NCI-H774 (cell line): ENCODE measurements at regions not wholly inside any gene's neighbourhood (a gene's known extent, or its start where the extent isn't known, plus 50 kb on each side); places are given as distances from the start of the nearest gene placed in this dataset.
A peak's percentile ranks its signal among the peaks of the same experiment; 100 is the strongest.

Experiments used
- DNase-seq: peaks from one replicate; lab custom pipeline; 2025; lab: John Stamatoyannopoulos, UW

DNA sequence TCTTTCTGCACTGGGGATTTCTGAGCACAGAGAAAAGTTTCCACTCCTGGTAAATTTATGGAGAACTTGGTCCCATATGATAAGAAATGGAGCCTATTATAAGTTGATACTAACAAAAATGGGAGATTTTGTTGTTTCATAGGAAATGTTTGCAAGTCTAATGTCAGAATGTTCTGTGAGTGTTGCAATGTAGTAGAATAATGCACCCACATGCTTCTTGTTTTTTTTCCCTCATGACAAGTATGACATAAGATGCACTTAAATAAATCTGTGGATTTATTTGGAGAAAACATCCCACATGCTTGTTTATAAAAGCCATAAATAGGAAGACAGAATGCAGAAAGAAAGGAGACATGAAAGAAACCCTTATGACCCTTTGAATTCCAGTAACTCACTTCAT is 50.8 kb upstream of the KCNJ6 start:
- DNase-seq, result no peak

DNA sequence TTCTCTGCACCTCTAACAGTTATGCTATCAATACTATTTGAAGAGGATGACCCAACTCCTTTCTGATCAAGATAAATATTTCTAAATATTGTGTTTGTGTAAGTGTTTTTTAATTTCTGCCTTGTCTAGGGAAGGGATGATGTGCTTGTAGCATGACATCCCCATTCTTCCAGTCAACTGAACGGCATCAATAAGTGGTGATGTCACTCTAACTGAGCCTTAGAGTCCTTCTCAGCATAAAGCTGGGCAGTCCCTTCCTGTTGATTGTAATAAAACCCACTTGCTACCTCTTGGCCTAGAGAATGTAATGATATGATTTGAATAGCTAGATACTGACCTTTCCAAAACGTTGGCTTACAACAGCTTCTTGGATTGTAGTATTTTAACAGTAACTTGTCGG is 52.5 kb upstream of the KCNJ6 start:
- no peak for DNase-seq

DNA sequence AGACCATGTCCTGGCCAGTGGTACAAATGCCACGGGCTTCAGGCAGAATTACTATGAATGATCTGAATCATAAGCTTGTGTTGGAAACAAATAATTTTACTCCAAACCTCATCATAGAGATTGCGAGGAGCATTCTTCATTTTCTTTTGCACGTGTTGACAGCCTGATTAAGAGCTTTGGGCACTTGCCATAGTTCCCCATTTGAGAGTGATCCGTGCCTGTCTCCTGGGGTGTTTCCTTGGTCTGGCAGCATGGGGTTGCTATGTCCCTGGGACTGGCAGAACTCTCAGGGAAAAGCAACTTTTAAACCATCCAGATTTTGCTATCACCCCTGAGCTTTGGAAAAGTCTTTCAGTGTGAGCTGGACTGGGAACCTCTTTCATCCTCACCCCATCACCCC is 54.3 kb upstream of the KCNJ6 start:
- no peak for DNase-seq

DNA sequence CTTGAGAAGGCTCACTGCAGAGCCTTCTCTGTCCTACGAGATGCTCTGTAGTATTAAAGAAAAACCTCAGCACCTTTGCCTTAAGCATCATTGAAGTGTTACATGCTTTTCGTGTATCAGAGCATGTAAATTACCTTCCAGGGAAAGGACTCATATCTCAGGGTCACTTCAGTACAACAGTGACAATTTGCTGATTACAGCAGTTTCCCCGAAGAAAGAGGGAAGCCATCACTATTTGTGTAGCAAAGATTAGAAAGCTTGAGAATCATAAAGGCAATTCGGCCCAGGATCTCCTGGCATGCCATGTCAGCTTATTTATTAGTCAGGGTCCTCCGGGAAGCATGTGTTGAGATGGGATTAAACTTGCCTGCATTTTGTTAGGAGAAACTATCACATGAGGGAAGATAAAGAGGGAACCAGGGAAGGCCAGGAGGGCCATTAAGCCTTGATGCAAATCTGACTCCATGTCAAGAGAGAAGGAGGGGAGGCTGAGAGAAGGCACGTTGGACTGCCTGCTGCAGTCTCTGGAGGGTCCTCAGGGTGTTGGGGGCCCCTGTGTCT is 55.2 kb upstream of the KCNJ6 start:
- DNase-seq, result no peak

DNA sequence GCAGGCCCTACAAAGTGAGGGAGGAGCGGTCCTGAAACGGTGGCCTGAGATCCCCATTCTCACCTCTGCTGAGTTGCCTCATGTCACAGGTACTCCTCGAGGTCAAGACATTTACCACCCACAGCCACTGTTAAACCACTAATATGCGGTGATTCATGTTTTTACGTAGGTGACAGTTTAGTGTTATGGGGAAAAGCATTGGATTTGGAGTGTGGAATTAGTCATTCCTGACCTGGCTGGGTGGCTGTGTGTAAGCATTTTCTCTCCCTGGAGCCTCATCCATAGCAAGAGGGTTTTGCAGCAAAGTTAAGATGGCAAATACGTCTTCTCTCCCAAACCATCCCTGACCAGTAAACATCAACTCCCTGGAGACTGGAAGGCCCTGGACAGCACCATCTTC is 57.8 kb upstream of the KCNJ6 start:
- DNase-seq, result no peak

DNA sequence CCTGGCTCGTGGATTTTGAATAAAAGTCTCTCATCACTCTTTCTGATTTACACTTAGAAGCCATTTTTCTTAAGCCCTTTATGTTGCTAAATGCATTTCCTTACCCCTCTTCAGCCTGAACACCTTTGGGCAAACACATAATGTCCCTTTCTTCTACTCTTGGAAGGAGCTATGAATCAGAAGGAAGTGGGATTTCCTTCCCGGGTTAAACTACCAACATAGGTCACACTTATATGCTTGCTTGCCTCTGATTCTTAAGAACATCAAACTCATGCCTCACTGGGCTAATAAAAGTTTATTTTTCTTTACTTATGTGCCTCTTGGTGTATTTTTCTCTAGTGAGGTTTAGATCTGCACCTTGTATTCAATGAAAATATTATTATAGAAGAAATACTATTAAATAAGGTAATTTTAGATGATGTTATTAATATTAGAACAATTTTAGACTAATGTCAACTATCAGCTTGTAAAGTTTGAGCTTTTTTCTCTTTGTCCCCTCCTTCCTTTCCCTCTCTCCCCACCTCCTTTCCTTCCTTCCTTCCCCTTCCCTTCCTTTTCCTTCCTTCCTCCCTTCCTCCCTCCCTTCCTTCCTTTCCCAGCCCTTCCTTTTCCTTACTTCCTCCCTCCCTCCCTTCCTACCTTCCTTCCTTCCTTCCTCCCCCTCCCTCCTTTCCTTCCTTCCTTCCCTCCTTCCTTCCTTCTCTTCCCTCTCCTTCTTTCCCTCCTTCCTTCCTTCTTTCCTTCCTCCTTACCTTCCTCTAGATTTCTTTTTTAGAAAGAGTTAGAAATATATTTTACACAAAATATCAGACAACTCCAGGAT is 66.5 kb upstream of the KCNJ6 start:
- DNase-seq, result no peak

DNA sequence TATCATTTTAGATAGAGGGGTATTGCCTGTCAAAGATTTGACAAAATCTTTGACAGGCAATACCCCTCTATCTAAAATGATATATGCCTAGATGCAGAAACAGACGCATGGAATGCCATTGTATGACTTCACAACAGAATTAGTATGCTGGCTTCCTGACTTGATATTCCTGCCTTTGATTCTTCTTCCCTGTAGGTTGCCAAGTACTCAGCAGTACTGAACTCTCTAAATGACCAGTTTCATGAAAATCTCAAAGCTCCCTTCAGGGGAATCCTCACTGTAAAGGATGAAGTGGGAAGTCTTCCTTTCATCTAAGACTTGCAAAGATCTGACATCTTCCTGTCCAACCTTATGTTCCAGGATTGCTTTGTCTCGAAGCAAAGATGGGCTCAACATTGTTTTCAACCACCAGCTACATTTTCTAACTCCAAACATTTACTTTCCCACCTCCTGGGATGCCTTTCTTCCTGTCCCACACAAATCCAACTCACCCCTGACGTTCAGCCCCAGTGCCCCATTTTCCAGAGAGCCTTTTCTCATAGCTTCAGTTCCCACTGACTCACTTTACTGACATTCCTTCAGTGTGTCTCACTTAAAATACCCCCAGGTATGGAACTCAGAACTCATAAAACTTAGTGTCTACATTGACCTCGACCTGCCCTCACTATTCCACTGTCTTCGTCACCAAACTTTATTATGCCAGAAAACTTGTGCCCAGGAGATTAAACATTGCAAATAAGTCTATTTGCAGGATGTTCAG is 67.3 kb upstream of the KCNJ6 start:
- no peak for DNase-seq

DNA sequence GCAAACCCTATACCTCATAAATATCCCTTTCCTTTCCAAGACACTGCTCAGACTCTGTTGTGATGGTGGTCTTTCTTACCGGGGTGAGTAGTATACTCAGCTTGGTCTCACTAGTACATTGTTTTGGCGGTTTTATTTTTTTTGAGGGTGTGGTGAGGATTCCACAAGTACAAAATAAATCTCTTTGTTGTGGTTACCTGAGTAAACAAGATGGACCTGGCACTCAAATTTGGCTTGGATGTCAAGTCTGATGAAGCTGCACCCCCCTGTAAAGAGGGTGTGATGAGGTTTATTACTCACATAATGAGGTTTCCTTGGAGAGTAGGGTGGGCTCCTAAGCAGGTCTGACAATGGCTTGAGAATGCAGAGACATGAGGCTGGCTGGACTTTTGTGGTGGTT is 68.2 kb upstream of the KCNJ6 start:
- no peak for DNase-seq

DNA sequence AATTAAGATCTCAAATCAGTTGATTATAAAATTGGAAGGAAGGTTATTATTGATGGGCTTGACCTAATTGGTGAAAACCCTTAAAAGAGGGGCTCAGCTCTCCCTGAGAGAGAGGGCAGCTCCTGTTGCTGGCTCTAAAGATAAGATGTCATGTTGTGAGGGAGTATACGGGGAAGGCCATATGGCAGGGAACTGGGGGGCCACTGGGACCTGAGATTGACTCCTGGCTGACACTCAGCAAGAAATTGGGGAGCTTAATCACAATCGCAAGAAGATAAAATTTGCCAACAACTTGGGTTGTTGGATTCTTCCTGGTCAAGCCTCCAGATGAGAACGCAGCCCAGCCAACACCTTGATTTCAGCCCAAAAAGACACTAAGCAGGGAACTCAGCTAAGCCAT is 69.7 kb upstream of the KCNJ6 start:
- DNase-seq, result no peak

DNA sequence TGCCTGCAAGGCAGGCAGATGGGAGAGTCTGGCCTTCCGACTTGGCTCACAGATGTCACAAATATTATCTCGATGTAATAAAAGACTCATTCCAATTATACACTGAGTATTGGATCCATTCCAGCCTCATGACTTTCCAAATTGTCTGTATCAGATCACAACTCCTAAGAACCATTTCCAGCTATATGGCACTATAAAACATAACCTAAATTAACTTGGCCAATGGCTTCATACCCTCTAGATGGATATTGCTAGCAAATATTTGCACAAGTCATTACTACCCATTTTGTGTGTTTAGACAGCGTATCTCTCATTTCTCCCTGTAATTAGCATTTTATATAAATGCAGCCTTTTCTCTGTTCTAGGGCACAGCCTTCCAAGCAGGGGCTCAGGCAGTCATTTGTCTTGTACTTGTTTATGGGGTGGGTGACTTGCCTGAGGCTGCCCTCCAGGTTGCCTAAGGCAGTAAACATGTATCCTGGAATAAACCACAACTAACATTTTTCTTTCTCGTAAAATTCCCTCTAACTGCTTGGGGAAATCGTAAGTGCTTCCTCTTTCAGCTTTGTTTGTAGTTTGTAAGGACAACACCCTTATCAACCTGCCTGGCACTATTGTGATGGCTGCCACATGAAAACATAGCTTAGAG is 70.6 kb upstream of the KCNJ6 start:
- peak; percentile 55 for DNase-seq

DNA sequence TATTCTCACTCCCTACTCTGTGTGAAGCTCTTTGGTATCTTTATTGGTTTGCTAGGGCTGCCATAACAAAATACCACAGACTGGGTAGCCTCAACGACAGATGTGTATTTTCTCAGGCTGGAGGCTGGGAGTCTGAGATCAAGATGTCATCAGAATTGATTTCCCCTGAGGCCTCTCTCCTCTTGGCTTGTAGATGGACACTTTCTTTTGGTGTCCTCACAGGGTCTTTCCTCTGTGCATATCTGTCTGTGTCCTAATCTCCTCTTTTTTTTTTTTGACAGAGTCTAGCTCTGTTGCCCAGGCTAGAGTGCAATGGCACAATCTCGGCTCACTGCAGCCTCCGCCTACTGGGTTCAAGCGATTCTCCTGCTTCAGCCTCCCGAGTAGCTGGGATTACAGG is 71.4 kb upstream of the KCNJ6 start:
- DNase-seq, result no peak

DNA sequence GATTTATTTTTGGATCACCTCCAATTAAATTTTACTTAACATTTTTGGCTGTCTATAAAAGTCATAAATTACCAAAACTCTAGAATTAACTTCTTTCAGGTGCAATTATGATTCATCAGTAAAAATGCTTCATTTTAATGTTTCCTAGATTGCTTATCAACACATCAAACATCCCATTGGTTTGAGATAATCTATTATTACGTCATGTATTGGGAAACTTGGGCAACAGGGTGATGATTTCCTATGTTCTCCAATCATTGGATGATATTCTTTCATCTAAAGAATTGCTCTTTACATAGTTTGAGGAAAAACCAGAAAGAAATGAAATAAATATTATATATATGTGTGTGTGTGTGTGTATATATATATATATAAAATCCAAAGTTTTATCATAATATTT is 76.8 kb upstream of the KCNJ6 start:
- DNase-seq, result no peak

DNA sequence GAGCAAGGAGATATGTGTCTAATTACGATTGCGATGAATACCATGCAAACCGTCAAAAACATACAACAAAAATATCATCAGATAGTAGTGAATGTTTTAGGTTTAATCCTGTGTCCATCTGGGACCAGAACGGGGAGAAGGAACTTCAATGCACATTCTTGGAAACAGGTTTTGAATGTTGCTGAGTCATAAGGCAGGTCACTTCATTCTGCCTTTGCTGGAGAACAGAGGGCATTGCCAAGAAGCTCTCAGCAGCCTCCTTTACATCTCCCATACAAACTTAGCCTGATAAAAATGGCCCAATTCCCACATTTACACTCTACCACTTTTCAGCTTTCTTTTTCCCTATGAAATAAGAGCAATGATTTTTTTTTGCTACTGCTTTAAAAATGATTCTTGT is 78.0 kb upstream of the KCNJ6 start:
- no peak for DNase-seq

DNA sequence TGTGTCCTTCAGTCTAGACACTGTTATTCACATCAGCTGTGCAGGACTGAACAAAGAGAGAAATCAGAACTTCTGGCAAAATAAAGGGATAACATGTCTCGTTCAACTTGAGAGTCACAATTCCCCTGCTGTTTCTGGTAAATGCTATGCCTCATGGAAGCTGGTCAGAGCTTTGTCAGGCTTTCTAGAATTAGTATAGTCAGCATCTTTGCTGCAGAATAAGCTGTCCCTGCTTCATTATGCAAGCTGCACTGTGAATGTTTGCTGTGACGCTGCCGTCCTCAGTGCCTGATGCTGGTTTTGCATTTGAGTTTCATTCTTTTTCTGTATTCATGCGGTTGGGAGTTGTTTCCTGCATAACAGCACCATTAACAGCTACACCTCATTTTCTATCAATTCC is 96.4 kb upstream of the KCNJ6 start:
- no peak for DNase-seq

DNA sequence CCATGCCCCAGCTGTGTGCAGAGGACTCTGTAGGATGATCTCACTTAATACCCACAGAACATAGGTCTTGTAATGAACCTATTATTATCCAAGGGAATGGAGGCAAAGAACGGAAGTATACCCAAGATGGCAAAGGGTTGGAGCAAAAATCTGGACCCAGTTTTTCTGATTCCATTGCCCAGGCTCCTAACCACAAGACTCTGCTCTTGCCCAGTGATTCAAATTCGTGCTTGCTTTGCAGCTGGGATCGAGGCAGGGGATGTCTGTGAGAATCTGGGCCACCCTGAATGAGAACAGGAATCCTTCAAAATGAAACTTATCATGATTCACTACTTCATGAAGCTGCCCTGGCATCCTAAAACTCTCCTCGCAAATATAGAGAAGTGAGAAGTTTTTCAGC is 97.5 kb upstream of the KCNJ6 start:
- no peak for DNase-seq

DNA sequence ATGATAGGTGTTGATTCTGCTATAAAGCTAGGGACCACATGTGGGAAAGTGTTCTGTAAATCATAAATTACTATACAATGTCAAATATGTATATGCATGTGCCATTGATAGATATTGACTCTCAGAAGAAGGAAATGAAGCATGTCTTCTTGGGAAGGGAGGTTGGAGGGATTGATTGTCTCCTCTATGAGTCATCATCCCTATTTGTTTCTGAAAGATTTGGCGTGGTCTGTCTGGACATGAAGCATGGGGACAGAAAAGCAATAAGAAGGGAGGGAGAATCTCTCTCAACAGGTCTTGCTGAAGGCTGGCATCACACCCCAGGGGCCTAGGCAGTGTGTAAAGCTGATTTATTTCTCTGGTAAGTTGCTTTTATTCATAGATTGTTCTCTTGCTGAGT is 98.0 kb upstream of the KCNJ6 start:
- DNase-seq, result no peak

DNA sequence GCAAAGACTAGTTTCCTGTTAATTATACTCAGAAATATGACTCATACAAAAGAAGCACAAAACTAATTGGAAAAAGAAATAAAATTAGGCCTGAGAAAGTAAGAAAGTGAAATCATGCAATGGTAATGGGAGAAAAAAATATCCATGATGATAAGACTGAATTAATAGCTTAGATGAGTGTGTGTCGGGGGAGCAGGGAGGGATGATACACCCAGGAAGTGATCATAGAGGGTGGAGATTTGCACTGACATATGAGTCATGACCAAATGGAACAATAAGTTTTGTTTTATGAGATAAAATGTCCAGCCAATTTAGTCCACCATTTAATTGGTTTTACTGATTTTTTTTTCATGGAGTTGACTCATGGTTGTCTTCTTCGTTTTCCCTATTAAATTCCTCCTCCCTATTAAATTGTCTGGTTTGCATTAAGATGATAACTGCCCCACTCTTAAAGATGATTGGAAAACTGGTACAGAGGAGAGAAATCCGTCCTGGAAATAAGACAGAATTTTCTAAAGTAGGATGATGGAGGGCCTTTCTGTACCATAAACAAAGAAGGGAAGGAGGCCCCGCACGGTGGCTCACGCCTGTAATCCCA is 111.7 kb upstream of the KCNJ6 start:
- DNase-seq, result no peak

DNA sequence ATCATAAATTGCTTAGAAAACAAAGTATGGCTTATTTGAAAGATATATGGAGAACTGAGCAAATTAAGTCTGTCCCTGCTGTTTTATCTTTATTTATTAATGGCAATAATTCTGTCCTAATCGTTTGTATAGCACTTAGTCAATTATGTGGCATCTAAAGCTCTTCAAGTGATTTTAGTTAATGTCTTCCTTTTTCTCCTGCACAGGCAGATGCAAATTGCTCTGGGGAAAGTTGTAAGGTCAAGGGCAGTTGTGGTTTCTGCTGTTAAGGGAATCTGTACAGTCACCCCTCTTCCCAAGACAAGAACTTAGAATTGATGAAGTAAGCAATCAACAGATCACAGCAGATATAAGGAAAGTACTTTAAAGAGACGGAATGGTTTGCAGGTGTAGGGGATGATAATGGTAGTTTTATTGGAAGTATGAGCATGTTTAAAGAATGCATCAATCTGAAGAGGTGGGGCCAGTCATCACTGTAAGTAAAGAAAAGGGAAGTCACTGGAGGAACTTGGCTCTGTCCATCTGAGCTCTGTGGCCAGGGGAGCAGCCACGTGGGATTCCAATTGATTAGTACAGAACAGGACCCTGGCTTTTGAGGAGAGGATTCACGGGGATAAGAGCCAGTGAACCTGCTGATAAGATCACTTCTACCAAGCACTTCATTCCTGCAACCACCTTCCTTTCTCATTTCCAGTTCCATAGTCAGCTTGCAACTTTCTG is 116.0 kb upstream of the KCNJ6 start:
- DNase-seq, result no peak

DNA sequence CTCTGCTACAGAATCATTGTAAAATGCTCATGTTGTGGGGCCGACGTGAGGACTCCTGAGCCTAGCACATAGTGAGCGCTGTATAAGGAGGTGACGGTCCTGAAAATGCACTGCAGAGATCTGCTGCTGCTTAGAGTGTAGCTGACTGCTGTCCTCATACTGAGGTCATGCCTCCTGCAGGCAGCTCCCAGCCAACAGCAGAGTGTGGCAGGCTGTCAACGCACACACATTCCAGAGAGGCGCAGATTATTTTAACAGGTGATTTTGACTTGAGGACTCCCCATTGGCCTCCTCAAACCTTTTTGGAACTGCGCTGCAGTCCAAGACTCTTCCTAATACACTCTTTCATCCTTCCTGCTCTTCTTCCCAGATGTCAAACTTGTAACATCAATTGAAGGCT is 119.8 kb upstream of the KCNJ6 start:
- no peak for DNase-seq

DNA sequence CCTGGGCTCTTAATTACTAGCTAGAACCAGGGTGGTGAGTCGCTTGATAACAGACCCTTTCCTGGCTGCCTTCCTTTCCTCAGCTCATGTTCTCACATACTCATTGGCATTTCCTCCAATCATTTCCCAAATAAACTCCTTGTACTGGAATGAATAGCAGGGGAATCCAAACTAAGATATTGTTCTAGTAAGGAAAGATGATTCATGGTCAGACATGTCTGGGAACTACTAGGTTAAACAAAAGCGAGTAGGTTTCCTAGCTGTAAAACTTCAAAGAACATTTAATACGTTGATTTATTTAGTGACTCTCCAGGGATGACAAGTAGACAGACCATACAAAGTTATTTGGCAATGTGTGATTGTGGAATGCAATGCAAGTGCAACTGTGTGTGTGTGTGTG is 121.2 kb upstream of the KCNJ6 start:
- no peak for DNase-seq

DNA sequence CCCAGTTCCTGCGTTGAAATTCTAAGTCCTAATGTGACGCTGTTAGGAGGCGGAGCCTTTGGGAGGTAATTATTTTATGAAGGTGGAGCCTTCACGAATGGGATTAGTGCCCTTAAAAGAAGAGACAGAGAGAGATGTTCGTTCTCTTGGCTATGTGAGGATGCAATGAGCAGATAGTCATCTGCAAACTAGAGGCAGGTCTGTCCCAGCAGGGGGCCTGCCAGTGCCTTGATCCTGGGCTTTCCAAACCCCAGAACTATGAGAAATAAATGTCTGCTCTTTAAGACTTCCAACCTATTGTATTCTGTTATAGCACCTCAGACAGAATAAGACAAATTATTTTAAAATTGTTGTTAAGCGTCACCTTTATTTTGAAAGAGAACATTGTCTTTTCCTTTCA is 123.1 kb upstream of the KCNJ6 start:
- no peak for DNase-seq

DNA sequence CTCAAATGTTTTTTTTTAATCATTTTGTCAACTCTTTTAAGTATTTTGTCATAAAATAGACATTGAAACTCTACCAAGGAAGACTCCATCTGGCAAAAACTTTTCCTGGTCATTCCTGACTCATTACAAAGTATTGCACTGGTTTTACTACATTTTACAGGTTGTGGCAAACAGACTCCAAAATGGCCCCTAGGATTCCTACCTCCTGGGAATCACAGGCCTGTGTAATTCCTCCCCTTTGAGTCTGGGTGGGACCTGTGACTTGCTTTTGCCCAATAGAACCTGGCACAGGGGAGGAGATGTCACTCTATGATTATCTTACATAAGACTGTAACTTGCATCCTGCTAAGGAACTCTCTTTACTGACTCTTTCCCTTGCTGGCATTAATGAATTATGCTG is 123.6 kb upstream of the KCNJ6 start:
- no peak for DNase-seq
